IPS-NIHi7 (cell line): ENCODE measurements at regions not wholly inside any gene's neighbourhood (a gene's known extent, or its start where the extent isn't known, plus 50 kb on each side); places are given as distances from the start of the nearest gene placed in this dataset.

Experiments used
- DNase-seq: peaks from one replicate; pipeline ENCODE4 v3.0.0; 2012; ENCODE audit warnings: mixed read lengths; ENCODE audit errors: extremely low spot score

DNA sequence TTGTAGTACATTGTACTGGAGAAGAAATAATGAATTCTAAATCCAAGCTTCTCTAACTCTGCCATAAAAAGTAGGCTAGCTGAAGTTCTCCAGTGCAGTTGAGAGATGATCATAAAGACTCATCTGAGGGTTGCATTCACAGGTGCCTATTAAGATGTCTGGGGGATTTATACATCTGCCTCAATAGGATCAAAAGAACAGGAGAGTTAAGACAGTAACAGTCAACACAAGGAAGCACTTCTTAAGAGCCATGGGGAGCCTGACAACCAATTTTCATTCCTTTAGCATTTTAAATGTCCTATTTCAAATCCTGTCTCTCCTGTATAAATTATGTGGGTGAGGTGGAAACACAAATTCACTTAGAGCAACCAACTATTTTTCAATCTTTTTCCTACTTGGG is 432.4 kb upstream of the NWD2 start:
- no peak for DNase-seq

DNA sequence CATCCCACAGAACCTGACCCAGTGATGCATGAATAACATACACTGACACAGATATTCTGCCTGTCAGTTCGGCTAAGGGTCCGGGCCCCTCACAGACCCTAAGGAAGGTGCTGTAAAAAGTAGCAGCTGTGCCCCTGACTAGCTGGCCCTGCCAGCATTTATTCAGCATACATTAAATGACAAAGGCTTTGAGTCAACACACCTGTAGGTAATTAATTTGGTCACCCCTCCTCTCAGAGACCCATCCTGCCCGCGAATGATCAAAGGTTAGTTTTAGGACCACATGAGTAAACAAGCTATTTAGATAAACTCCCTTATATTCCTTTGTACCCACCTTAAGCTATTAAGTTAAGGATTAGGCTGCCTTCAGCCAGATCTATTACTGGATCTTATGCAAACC is 429.0 kb upstream of the NWD2 start:
- DNase-seq = no peak

- DNase-seq = no peak
Observed at GRCh38 chr4:36823199-36823967, 421.2 kb upstream of the NWD2 start.

DNA sequence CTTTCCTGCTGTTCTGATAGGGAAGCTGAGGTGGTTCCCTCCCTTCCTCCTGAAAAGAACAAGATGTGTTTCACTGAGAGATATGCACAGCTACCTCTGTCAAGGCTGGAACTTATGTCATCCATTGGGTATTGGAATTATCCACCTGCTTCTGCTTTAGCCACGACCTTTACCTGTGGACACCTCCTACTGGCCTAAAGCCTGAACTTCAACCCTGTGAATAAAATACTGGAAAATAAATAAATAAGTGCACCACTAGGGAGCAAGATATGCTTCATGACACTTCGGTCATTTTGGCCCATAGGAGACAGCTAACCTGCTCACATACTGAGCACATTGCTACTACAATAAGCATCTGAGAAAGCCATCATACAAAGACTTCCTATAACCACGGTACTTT is 419.9 kb upstream of the NWD2 start:
- DNase-seq = peak; percentile 50

DNA sequence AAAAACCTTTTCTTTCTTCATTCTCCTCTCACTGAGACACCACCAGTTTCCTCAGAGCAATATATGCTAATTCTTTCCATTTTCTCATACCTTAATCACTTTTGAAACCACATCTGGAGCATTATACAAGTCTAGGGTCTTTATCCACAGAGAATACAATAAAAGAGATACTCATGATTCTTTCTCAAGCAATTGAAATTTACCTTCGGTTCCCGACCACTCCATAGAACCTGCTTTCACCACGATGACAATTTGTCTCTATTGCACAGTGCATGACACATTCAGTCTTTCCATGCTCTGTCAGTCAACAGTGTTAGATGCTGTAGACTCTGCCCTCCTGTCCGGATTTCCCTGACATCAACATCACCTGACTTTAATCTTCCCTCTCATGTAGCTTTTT is 409.3 kb upstream of the NWD2 start:
- DNase-seq = no peak

- no peak for DNase-seq
Observed at GRCh38 chr4:36841583-36842326, 402.8 kb upstream of the NWD2 start.

DNA sequence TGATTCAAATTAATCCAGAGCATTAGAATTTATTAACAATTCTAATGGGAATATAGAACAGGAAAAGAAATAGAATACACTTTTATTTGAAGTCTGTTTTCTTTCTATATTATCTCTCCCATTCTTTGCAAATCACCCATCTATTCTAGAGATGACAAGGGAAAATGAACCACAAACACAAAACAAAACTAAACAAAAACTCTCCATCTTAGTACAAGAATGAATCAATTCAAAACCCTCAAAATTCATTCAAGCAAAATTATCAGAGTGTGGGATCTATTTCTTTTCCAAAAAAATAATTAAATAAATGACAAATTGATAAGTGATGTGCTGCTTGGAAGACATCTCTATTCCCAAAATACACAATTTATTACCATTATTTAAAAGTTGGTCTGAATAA is 400.1 kb upstream of the NWD2 start:
- no peak for DNase-seq

GRCh38 chr4:36852856-36853255 is 391.7 kb upstream of the NWD2 start:
- no peak for DNase-seq

DNA sequence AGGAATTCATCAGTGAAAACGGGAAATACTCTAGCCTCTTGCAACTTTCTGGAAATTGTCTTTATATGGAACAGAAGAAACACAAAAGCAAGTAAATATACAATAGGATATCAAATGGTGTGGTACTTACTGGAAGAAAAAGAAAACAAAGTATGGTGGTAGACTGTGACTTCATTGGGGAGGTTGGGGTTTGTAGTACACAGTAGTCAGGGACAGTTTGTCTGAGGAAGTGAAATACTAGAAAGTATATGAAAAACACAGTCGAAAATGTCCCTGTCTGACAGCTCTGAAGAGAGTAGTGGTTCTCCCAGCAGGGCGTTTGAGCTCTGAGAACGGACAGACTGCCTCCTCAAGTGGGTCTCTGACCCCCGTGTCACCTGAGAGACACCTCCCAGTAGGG is 390.0 kb upstream of the NWD2 start:
- DNase-seq = no peak

- DNase-seq = no peak
Observed at GRCh38 chr4:36863601-36864000, 380.9 kb upstream of the NWD2 start.

- DNase-seq = no peak
Observed at GRCh38 chr4:36870121-36870520, 374.4 kb upstream of the NWD2 start.

DNA sequence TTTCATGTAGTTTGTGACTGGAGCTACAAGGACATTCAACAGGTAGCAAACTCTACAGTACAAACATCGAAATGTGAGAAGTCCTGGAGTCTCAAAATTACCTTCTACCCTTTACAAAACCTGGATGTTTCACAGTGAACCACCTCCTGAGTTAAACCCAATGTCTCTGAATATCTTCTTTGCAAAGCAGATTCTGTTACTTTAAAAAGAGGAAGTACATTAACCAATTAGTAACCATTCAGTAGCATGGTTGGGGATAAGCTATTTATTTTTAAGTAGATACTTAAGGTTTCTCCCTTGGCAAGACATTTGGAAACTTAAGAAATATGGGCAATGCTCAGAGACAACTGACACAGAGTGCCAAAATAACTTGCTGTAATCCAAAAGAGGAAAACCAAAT is 371.9 kb upstream of the NWD2 start:
- DNase-seq = no peak

GRCh38 chr4:36884151-36884550 is 360.4 kb upstream of the NWD2 start:
- DNase-seq = no peak

DNA sequence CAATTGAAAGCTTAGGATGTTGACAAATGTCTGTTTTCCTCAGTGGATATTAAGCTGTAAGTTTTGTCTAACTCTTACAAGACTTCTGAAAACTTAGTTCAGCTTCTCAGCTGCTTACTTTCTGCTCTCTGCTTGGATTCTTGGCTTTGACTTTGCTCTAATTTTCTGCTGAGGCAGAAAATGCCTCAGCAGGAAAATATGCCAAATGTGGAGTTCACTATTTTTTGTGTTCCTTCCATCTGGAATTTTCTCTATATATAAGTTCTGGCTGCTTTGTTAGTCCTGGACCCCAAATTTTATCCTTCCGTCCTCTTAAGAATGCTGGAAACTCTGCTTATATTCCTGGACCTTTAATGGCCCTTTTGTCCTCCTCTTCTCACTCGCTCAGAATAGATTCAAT is 352.6 kb upstream of the NWD2 start:
- no peak for DNase-seq

DNA sequence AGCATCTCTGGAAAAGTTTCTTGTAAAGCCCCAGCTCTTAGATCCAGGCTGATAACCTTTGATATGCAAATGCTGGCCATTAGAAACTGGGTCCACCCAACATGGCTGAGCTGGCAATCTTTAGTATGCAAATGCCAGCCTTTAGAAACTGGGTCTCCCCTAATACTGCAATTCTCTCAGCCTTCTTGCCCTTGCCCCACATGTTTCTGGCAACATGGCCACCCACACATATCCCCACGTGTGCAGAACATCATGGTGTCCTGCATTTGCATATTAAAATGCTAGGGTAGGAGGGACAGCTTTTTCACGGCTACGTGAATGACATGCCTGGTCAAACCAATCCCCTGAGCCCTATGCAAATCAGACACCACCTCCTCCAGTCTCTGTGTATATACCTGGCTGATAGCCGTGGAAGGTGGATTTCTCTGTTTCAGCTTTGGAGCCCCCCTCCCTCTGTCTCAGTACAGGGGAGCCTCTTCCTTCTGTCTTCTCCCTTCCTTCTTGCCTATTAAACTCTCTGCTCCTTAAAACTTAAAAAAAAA is 344.0 kb upstream of the NWD2 start:
- DNase-seq = no peak

DNA sequence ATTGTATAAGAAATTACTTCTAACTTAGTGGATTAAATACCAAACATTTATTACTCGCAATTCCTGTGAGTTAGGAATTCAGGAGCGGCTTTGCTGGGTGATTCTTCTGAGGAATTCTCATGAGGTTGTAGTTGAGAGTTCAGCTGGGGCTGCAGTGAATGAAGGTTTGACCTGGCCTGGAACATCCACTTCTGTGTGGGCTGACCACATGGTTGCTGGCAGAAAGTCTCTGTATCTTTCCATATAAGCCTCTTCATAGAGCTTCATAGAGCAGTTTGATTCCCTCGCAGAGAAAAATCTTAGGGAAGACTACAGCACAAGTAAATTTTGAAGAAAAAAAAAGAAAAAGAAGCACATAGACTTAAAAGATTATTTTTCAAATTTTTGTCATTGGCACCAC is 339.7 kb upstream of the NWD2 start:
- no peak for DNase-seq

GRCh38 chr4:36914106-36914505 is 330.4 kb upstream of the NWD2 start:
- no peak for DNase-seq

- no peak for DNase-seq
Observed at GRCh38 chr4:36915717-36916116, 328.8 kb upstream of the NWD2 start.

DNA sequence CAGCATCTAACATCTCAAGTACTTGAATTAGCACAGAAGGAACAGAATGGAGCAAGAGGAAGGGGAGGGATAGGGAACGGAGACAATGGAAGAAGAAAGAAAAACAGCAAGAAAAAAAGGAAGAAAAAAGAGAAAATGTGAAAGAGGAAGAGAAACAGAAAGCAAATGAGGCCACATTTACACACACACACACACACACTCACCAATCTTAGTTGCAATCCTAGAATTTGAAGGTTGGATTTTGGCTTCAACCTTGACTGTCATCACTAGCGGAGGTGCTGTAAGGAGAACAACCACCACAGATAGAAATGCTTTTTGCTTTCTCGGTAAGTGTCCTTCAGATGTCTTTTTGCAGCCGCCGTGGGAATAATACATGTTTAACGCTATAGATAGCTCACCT is 327.1 kb upstream of the NWD2 start:
- DNase-seq = no peak

GRCh38 chr4:36919721-36920120 is 324.8 kb upstream of the NWD2 start:
- no peak for DNase-seq

- DNase-seq = no peak
Observed at GRCh38 chr4:36921476-36922216, 322.9 kb upstream of the NWD2 start.

DNA sequence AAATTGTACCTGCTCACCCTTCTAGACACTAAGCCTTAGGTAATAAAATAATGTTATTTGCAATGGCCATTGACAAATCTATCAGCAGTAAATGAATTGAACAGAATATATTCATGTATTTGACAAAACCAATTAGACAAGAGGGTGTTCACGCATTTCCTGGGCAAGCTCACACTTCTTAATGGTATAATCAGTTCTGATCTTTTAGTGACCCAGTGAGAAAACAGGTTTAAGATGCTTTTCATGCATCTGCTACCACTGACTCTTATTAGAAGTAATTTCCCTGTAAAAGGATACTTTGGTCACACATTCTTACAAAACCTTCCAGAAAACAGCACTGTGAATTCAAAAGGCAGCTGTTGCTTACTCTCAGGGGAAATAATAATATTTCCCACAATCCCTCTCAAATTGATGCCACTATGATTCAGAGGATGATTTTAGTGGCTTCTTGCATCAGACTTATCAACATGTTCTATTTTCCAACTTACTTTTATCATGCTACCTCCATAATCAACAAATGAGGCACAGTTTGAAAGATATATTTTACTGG is 313.9 kb upstream of the NWD2 start:
- DNase-seq = no peak
